H7 (cell line): ENCODE measurements at regions not wholly inside any gene's neighbourhood (a gene's known extent, or its start where the extent isn't known, plus 50 kb on each side); places are given as distances from the start of the nearest gene placed in this dataset.
"Not testable (repeated sequence)": the region's sequence is repeated elsewhere in the genome, so short reads cannot be mapped to it uniquely, and the experiment has no call there.

Source experiments
- DNase-seq: peaks from one replicate; pipeline ENCODE4 v3.0.0; 2012
- H3K27me3 ChIP-seq: 2 replicates; pipeline ENCODE4 v1.6.0; 2011; ENCODE audit warnings: mild to moderate bottlenecking, low read length; ENCODE audit not compliant: control insufficient read depth, insufficient read depth
- H3K36me3 ChIP-seq: replicated peaks from 2 replicates; pipeline ENCODE4 v1.5.1; 2011; ENCODE audit warnings: low read length; ENCODE audit not compliant: control insufficient read depth, insufficient read depth
- H3K4me3 ChIP-seq: 2 replicates; pipeline ENCODE4 v1.5.1; 2011; ENCODE audit warnings: low read depth, mild to moderate bottlenecking, control low read depth, low read length, moderate library complexity; ENCODE audit not compliant: insufficient read depth

GRCh38 chr5:87572611-87573010 lies 159.9 kb upstream of the CCNH start:
- DNase-seq: no peak
- no peaks in the 10 kb centered on the region for H3K27me3 ChIP-seq
- H3K36me3 ChIP-seq: no peaks in the 10 kb centered on the region
- H3K4me3 ChIP-seq: no peak overlapping the region

DNA sequence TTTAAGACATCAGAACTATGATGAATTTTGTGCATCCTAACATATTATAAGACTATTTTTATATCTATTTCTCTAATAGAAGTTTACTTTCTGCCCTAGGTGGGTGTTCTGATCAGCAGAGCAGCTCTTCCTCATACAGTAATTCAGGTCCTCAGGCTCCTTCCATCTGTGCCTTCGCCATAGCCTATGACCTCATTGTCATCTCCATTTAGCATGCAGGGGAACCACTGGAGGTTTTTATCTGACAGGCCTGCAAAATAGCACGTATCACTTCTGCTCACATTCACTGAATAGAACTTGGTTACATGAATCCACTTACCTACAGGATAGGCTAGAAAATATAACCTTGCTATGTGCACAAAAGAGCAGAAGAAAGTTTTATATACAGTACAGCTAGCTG lies 159.4 kb upstream of the CCNH start:
- no peak overlapping the region for H3K4me3 ChIP-seq
- no peak for DNase-seq
- H3K27me3 ChIP-seq: no peaks in the 10 kb centered on the region
- no peaks in the 10 kb centered on the region for H3K36me3 ChIP-seq

- Histone ChIP-seq H3K27me3 (no peaks in the 10 kb centered on the region), H3K36me3 (no peaks in the 10 kb centered on the region), H3K4me3 (no peak overlapping the region)
- DNase-seq: no peak
Measured at GRCh38 chr5:87570366-87570765, 157.6 kb upstream of the CCNH start.

- no peaks in the 10 kb centered on the region for H3K27me3 ChIP-seq
- H3K36me3 ChIP-seq: no peaks in the 10 kb centered on the region
Measured at GRCh38 chr5:87562068-87562467, 149.3 kb upstream of the CCNH start.

DNA sequence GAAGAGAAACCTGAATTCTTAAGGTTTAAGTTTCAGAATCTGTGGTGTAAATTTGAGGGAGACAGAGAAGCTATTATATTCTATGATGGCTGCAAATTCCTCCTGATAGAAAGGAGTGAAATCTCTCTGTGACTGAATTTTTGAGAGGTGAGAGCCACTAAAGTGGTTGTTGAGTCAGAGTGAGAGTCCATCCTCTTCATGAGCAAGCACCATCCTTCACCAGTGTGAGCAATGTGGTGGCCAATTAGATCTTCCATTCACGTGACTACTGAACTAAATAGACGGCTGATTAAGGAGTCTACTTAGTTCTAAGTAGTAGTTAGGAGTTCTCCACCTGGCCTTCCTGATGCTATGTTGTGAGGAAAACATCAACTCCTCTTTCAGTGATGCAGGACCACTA lies 147.8 kb upstream of the CCNH start:
- Histone ChIP-seq H3K27me3 (no peaks in the 10 kb centered on the region), H3K4me3 (no peak overlapping the region), H3K36me3 (no peaks in the 10 kb centered on the region)
- DNase-seq: no peak

More at GRCh38 chr5:87562068-87562467, 149.3 kb upstream of the CCNH start:
- no peak overlapping the region for H3K4me3 ChIP-seq
- DNase-seq: no peak

DNA sequence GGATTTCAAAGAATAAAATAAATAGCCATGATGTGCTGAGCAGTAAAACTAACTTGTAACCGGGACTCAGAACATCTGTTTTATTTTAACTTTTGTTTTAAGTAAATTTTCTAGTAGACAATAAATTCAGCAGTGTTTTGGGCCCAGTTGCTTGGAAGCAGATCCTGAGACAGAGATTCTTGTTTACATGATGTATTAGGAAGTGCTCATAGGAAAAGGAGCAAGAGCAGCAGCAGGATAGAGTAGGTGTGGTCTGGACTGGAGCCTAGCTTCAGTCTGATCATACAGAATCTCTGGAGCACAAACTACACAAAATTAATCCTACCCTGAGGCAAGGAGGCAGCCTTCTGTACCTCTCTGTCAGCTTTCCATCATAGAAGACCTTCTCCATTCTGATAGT lies 139.2 kb upstream of the CCNH start:
- no peaks in the 10 kb centered on the region for H3K27me3 ChIP-seq
- no peak overlapping the region for H3K4me3 ChIP-seq
- H3K36me3 ChIP-seq: no peaks in the 10 kb centered on the region
- no peak for DNase-seq

- Histone ChIP-seq H3K36me3 (no peaks in the 10 kb centered on the region), H3K27me3 (no peaks in the 10 kb centered on the region), H3K4me3 (no peak overlapping the region)
- no peak for DNase-seq
Measured at GRCh38 chr5:87541676-87542075, 128.9 kb upstream of the CCNH start.

DNA sequence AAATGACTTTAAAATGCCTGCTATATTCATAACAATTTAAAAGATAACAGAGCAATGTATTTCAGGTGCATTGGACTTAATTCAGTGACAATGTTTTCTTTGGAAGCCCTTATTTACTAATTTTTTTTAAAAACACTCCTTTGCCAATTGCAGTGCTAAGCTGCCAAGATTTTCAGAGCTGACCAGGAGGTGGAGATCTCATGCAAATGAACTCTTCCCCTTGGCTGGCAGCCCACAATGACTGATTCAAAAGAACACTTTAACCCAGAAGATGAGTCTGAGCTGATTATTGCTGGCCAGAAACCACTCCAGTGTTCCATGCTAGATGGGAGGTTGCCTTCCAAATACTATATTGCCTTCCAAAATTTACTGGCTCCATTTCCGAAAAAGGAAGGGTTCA lies 128.3 kb upstream of the CCNH start:
- peak; percentile 5 for DNase-seq
- no peaks in the 10 kb centered on the region for H3K27me3 ChIP-seq

DNA sequence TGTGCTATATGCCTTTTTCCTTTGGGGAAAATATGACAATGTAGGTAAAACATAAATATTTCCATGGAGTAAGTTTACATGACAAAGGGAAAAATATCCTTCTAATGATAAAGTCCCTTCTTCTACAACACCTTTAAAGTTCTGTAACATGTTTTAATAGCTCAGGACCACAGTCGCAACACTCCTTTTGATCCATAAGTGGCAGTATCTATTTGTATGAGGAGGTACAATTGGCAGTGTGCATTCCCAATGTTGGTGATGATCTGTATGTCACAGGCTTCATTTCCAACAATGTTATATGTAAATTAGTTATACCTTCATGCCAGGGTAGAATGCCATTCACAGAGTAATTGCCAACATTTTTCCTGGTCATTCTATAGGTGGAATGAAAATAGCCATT lies 127.1 kb upstream of the CCNH start:
- no peak for DNase-seq
- Histone ChIP-seq H3K36me3 (no peaks in the 10 kb centered on the region), H3K4me3 (no peak overlapping the region), H3K27me3 (no peaks in the 10 kb centered on the region)

More for the DNA sequence above, 128.3 kb upstream of the CCNH start:
- Histone ChIP-seq H3K4me3 (no peak overlapping the region), H3K36me3 (no peaks in the 10 kb centered on the region)

DNA sequence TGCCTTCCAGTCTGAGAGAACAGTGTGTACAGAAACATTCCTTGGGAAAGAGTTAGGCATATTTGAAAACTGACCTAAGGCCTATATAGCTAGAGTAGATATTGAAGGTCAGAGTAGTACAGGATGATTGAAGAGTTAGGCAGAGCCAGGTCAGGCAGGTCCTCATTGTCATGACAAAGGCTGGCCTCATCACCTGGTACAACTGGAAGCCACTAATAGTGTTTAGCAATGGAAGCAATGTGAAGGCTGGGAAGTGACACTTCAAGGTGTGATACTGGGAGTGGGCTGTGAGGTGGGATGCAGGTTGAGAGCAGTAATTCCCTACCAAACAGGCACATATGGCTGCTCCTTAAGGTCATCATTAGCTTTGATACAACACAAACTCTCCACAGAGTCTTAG lies 123.6 kb upstream of the CCNH start:
- H3K27me3 ChIP-seq: no peaks in the 10 kb centered on the region
- no peak for DNase-seq
- no peak overlapping the region for H3K4me3 ChIP-seq
- H3K36me3 ChIP-seq: no peaks in the 10 kb centered on the region

GRCh38 chr5:87535706-87536105 lies 123.0 kb upstream of the CCNH start:
- H3K36me3 ChIP-seq: no peaks in the 10 kb centered on the region
- H3K27me3 ChIP-seq: no peaks in the 10 kb centered on the region
- H3K4me3 ChIP-seq: no peak overlapping the region
- no peak for DNase-seq

DNA sequence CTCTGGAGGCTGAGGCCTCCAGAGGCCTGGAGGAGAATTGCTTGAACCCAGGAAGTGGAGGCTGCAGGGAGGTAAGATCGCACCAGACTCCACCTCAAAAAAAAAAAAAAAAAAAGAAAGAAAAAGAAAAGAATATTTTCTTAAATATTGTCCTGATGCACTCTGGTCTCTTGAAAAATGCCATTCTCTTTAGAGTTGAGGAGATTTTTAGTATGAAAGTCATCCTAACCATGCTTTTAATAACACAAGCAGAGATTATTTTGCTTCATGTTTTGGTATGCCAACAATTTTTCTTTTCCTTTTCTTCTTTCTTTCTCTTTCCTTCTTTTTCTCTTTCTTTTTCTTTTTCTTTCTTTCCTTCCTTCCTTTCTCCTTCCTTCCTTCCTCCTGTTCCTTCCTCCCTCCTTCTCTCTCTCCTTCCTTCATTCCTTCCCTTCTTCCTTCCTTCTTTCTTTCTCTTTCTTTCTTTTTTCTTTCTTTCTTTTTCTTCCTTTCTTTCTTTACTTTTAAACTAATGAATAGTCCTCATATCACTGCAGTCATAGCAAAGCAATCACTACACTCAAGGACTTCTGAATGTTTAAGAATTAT lies 116.9 kb upstream of the CCNH start:
- Histone ChIP-seq H3K27me3 (no peaks in the 10 kb centered on the region), H3K36me3 (no peaks in the 10 kb centered on the region), H3K4me3 (no peak overlapping the region)
- no peak for DNase-seq

- Histone ChIP-seq H3K36me3 (no peaks in the 10 kb centered on the region), H3K27me3 (no peaks in the 10 kb centered on the region), H3K4me3 (no peak overlapping the region)
- no peak for DNase-seq
Measured at GRCh38 chr5:87526131-87526530, 113.4 kb upstream of the CCNH start.

DNA sequence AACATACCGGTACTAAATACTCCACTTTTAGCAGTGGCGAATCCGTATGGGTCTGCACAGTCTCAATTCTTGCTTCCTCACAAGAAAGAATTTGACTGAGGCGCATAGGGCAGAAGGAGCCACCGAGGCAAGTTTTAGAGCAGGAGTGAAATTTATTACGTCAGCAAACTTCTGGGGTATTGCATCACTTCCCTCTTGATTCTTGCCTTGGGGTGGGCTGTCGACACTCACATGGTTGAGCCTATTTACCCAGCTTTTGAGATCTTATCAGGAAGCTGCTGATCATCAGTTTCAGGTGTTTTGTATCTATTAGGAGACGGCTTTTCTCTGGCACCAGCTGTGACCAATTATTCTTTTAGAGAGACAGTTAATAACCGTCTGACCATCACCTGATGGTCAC lies 111.5 kb upstream of the CCNH start:
- Histone ChIP-seq H3K36me3 (no peaks in the 10 kb centered on the region), H3K4me3 (no peak overlapping the region), H3K27me3 (no peaks in the 10 kb centered on the region)
- DNase-seq: no peak

DNA sequence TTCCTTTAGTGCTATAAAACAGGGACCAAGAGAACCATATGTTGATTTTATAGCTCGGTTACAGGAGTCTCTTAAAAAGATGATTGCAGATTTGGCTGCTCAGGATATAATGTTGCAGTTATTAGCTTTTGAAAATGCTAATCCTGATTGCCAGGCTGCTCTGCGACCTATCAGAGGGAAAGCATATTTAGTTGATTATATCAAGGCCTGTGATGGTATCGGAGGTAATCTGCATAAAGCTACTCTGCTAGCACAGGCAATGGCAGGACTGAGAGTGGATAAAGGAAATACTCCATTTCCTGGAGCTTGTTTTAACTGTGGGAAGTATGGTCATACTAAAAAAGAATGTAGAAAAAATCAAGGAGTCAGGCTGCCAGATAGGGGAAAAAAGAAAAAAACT lies 99.0 kb upstream of the CCNH start:
- not testable (repeated sequence) for H3K36me3 ChIP-seq, H3K4me3 ChIP-seq, H3K27me3 ChIP-seq, DNase-seq

GRCh38 chr5:87503004-87503403 lies 90.3 kb upstream of the CCNH start:
- no peak for DNase-seq
- Histone ChIP-seq H3K27me3 (no peaks in the 10 kb centered on the region), H3K36me3 (no peaks in the 10 kb centered on the region), H3K4me3 (no peak overlapping the region)
